Limb (tissue), 2 donors: ENCODE measurements at regions not wholly inside any gene's neighbourhood (a gene's known extent, or its start where the extent isn't known, plus 50 kb on each side); places are given as distances from the start of the nearest gene placed in this dataset.

Experiments used
- DNase-seq, 2 donors: peaks; one replicate each; pipeline ENCODE4 v3.0.0-alpha.2; 2016; ENCODE audit errors: extremely low spot score in 2 of 2

DNA sequence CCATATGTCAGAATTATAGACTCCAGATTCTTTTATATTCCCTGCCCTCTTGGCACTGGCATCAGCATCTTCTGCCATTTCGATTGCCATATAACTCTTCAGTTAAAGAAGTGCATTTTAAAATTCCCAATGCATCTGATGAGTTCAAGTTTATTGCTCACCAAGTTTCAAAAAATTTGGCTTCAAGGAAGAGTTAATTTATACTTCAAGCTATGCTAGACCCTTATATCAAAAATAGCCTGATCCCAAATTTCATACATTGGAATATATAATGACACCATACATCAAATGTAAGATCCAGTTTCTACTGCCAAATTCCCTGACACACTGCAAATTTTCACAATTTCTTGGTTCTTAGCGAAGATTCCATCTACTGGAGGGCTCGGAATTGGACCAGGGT lies 1058.6 kb downstream of the NTRK3 start:
- no peak for DNase-seq

- no peak for DNase-seq
Measured at GRCh38 chr15:87196498-87196897, 1060.0 kb downstream of the NTRK3 start.

GRCh38 chr15:87193481-87193880 lies 1063.1 kb downstream of the NTRK3 start:
- no peak for DNase-seq

DNA sequence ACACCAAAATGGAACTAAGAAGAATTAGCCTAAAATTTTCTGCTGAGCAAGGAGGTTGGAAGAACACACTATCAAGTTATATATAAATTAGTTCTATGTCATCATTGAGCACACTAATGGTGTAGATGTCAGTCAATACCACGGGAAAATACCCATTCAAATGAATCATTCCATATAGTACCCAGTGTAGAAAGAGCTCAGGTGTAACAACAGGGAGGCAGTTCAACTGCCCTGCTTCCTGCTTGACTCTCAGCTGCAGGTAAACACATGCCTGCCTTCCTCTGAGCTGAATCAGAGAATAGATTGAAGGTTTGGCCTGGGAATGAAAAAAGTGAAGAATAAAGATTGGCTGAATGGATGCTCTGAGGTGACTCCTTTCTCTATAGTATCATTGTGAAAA lies 1088.0 kb downstream of the AGBL1 start:
- DNase-seq = no peak

DNA sequence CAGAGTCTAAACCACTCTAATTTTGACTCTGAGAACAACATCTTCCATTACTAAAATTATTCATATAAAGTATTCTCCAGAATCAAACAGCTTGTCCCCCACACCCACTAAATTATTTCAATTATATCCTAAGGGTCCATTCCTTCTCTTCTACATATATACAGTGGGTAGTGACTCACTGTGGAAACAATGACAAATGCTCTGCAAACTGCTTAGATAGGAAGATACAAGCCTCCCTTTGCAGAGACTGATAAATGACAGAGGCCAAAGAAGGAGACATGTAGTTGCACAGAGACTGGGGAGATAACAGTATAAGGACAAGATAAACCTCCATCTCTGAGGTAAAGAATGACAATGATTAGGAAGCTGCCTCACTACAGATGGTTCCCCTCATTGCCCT lies 1087.4 kb downstream of the AGBL1 start:
- no peak for DNase-seq

GRCh38 chr15:87155771-87156170 lies 1076.1 kb downstream of the AGBL1 start:
- DNase-seq = no peak

GRCh38 chr15:87154761-87155160 lies 1075.1 kb downstream of the AGBL1 start:
- DNase-seq = no peak

DNA sequence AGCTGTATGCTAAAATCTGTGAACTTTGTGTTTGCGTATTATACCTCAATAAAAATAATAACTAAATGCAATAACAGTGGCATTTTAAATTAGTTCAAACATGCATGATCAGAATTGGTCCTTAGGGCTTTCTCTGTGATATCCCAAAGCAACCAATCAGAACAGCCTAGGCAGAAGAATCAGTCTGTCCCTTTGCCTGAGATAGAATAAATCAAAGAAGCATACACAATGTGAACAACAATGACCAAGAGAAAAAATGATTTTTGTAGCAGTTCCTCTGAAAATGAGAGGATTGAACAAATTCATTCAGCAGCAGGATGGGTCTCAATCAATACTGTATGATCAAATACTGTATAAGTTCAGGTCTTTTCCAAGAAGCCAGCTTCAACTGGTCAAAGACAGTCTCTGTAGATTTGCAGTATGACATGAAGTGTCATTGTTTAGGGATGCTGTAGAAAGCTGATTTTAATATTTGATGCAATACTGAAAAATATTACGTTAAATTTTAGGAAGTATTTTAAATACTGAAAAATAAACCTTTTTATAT lies 1071.6 kb downstream of the AGBL1 start:
- no peak for DNase-seq

- no peak for DNase-seq
Measured at GRCh38 chr15:87145696-87146095, 1066.0 kb downstream of the AGBL1 start.

- no peak for DNase-seq
Measured at GRCh38 chr15:87144775-87145174, 1065.1 kb downstream of the AGBL1 start.

DNA sequence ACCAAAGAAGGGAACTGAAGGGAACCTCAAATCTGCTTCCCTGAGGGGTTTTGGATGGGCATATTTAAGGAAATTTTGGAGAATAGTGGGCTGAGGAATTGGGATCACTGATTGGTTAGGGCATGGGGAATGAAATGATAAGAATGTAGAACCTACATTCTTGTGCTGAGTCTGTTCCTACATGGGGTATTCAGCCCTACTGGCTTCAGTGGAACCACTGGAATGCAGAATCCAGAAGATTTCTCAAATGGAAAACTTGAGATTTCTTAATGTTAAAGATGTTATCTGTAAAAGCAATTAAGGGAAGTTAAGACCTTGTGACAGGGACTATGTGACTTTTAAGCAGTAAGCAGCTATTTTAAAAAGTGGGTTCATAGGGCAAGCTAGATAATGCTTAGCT lies 1062.4 kb downstream of the AGBL1 start:
- DNase-seq = no peak

GRCh38 chr15:87135109-87135508 lies 1055.4 kb downstream of the AGBL1 start:
- DNase-seq = no peak

DNA sequence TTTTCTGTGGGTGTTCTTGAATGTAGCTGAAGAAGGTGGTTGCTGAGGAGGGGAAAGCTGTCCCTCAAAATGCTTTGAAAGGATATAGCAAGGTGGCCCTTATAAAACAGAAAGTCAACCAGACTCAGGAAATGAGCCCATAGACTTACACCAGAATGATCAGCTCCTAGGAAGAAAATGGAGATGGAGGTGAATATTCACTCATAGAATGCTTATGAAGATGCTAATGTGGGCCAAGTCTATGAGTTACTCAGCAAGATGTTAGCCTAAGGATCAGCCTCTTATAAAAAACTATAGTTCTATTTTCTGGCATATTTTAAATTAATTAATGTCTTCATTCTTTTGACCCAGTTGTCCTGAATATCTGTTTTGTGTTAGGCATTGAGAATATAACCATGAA lies 1054.0 kb downstream of the AGBL1 start:
- DNase-seq = no peak

DNA sequence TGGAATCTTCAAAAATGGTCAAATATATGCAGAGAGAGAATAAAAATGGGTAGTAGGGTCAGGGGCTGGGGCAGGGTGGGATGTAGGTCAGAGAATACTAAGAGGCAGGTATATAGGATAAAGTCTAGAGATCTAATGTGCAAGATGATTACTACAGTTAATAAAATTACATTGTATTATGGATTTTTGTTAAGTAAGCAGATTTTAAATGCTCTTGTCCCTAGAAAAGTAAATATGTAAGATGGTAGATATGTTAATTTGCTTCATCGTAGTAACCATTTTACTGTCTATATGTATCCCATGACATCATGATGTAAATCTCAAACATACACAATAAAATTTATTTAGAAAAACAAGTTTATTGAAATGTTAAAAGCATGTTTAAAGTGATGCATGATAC lies 1051.4 kb downstream of the AGBL1 start:
- DNase-seq = no peak

- DNase-seq = no peak
Measured at GRCh38 chr15:87129916-87130315, 1050.2 kb downstream of the AGBL1 start.

GRCh38 chr15:87123676-87124382 lies 1044.2 kb downstream of the AGBL1 start:
- no peak for DNase-seq

- no peak for DNase-seq
Measured at GRCh38 chr15:87121336-87121735, 1041.7 kb downstream of the AGBL1 start.

DNA sequence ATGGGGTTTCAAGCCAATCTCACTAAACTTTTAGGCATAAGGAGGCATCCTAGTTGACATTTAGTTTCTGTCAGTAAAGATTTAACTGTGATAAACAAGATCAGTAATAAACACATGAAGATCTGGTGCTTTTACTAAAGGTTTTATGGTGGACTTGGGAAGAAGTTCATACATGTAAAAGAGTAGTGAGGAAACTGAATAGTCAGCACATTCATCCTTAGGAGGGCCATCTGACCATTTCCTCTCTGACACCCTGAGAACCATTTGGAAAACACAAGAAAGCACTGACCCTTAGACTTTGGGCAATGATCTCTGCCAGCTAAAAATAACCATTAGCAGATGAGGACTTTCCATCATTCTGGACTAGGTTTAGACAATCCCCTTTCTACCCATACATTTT lies 1040.9 kb downstream of the AGBL1 start:
- no peak for DNase-seq

GRCh38 chr15:87118846-87119245 lies 1039.2 kb downstream of the AGBL1 start:
- DNase-seq = peak in 1 of 2 donors; percentile 3

- DNase-seq = peak in 1 of 2 donors; percentile 21
Measured at GRCh38 chr15:87118435-87118834, 1038.8 kb downstream of the AGBL1 start.

DNA sequence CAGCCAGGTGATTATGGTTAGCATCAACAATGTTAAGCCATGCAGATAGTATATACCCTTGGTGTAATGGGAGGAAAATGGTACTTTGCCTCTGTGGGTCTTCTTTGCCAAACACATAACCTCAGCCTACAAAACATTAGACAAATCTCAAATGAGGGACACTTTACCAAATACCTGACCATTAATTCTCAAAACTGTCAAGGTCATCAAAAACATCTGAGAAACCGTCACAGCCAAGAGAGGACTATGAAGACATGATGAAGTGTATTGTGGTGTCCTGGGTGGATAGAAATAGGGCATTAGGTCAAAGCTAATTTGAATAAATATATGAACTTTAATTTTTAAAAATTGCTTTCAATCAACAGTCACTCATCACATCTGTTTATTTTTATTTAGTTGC lies 1036.1 kb downstream of the AGBL1 start:
- DNase-seq = no peak

- DNase-seq = no peak
Measured at GRCh38 chr15:87099916-87100315, 1020.2 kb downstream of the AGBL1 start.

DNA sequence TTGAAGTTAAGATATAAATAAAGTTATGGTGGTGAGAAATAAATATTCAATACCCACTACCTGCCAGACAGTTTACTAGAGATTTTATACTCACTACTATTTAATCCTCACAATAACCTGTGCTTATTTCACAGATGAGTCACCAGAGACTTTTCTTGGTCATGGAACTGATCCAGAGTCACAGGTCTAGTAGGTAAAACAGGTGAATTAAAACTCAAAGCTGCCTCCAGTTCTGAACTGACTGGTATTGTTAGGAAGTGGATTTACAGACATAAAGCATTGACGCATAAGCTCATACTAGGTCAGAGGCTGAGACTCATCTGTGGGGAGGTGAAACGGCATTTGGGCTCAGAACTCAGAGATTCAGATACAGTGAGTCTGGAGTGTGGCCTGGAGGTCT lies 1009.9 kb downstream of the AGBL1 start:
- DNase-seq = no peak

DNA sequence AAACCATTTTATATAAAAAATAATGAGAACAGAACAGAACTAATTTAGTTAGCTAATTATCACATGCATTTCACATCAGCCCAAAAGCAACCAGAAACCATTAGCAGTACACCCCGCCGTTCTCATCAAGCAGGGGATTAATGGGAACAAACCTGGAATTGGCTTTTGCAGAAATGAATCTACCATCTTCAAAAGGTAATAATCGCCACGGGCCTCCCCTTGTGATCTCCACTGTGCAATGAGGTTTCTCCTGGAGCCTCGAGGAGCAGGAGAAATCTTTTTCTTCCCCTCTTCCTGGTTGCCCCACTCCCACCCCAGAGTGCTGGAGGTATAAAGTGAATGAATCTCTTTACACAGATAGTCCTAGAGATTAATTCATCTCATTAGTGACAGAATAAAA lies 1003.5 kb downstream of the AGBL1 start:
- DNase-seq = no peak
